ENCODE measurements at regions not wholly inside any gene's neighbourhood (a gene's known extent, or its start where the extent isn't known, plus 50 kb on each side); places are given as distances from the start of the nearest gene placed in this dataset.

DNA sequence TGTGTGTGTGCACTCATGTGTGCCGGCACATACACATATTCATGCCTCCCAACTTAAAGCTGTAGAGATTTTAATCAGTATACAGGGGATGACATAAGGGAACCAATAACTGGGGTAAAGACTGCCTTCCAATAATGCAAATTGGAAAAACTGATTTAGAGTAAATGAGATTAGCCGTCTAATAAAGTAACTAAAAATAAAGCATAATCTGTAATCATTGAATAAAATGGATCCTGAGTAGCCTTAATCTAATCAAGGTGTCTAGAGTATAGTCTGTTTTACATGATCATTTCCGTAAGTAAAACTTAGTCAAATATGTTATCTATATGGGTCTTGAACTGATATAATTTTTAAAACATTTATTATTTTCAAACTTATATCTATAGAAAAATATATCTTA is 925.8 kb downstream of the FSTL5 start:
- 61 to 84% methylated on average over 3 of the region's 3 CpGs for WGBS, 2 donors
- Histone ChIP-seq H3K4me3 (no peak overlapping the region), H3K4me1 (no peaks in the 10 kb centered on the region), H3K27ac (no peak overlapping the region), H3K36me3 (no peaks in the 10 kb centered on the region), H3K9me3 (no peaks in the 10 kb centered on the region), H3K27me3 (no peaks in the 10 kb centered on the region)
- DNase-seq = no peak
- intact Hi-C loops (cut with DNase I) = no loop called here
- TF ChIP-seq, protein P1, sequence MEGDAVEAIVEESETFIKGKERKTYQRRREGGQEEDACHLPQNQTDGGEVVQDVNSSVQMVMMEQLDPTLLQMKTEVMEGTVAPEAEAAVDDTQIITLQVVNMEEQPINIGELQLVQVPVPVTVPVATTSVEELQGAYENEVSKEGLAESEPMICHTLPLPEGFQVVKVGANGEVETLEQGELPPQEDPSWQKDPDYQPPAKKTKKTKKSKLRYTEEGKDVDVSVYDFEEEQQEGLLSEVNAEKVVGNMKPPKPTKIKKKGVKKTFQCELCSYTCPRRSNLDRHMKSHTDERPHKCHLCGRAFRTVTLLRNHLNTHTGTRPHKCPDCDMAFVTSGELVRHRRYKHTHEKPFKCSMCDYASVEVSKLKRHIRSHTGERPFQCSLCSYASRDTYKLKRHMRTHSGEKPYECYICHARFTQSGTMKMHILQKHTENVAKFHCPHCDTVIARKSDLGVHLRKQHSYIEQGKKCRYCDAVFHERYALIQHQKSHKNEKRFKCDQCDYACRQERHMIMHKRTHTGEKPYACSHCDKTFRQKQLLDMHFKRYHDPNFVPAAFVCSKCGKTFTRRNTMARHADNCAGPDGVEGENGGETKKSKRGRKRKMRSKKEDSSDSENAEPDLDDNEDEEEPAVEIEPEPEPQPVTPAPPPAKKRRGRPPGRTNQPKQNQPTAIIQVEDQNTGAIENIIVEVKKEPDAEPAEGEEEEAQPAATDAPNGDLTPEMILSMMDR (IDR thresholded peaks at IDR 0.05) = no peak
- no peak for ATAC-seq

DNA sequence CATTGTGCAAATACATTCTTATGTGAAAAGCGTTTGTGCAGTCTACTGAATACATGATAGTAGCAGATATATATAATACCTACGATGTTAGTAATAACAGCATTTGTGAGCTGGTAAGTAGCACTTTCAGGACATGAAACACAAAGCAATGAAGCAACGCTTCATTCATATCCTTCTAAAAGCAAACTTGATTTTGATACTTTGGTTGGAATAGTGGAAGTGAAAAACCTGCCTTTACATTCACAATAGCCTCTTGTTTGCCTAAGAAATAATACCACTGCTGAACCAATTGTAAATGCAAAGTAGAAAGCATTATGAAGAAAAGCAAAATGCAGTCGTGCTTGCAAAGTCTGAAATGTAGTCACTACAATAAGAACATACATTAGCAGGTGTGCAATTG is 926.3 kb downstream of the FSTL5 start:
- DNase-seq (no peak), ATAC-seq (no peak)
- WGBS, 2 donors = 67 to 68% methylated on average over 4 of the region's 4 CpGs
- intact Hi-C loops (cut with DNase I) = no loop called here
- Histone ChIP-seq H3K27me3 (no peaks in the 10 kb centered on the region), H3K9me3 (no peaks in the 10 kb centered on the region), H3K27ac (no peak overlapping the region), H3K36me3 (no peaks in the 10 kb centered on the region), H3K4me3 (no peak overlapping the region), H3K4me1 (no peaks in the 10 kb centered on the region)
- TF ChIP-seq, protein P1 (IDR thresholded peaks at IDR 0.05) = no peak

DNA sequence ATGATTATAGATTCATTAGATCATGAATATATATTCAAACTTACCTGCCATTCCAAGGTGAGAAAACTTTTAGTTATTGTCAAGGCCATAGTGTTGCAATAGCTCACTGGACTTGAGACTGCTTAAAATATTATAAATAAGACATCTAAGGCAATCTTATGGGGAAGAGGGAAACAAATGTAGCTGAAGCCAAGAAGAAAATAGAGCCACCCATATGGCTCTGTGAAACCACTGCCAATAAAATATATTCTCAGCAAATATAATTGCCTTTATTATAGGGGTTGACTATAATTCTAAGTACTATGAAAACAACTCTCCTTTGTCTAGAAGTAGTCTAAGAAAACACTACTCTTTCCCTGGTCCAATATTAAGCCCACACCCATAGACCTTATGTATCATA is 938.5 kb downstream of the FSTL5 start:
- no peak for DNase-seq
- TF ChIP-seq, protein P1 (IDR thresholded peaks at IDR 0.05) = no peak
- H3K4me3 ChIP-seq = no peak overlapping the region
- H3K27me3 ChIP-seq = no peaks in the 10 kb centered on the region
- intact Hi-C loops (cut with DNase I) = no loop called here
- ATAC-seq = no peak
- H3K36me3 ChIP-seq = no peaks in the 10 kb centered on the region
- H3K27ac ChIP-seq = no peak overlapping the region
- H3K4me1 ChIP-seq = no peaks in the 10 kb centered on the region
- peaks cover 0 to 18% (median 3%) of the 10 kb centered on the region in 11 donors for H3K9me3 ChIP-seq

DNA sequence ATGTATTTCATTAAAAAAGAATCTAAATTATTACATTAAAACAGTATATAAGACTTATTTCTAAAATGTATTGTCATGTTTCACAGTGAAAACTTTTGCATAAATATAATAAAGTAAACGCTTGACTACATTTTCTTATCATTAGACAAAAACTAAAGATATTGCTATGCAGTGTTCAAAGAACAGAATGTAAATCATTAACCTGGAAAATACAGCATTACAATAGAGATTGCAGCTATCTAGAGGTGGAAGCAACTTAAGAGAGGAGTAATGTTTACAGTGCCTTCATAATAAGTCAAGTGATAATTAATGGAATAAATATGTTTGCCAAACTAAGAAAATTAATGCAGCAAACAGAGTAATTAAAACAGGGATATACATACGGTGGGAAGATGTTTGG is 940.9 kb downstream of the FSTL5 start:
- Histone ChIP-seq H3K4me3 (no peak overlapping the region), H3K27me3 (no peaks in the 10 kb centered on the region), H3K4me1 (no peaks in the 10 kb centered on the region), H3K36me3 (no peaks in the 10 kb centered on the region), H3K27ac (no peak overlapping the region), H3K9me3 (peaks cover 0 to 28% (median 0%) of the 10 kb centered on the region in 11 donors)
- TF ChIP-seq, protein P1 (IDR thresholded peaks at IDR 0.05) = no peak
- DNase-seq (no peak), ATAC-seq (no peak)
- WGBS, 2 donors = 82 to 91% methylated on average over 2 of the region's 2 CpGs
- intact Hi-C loops (cut with DNase I) = no loop called here

DNA sequence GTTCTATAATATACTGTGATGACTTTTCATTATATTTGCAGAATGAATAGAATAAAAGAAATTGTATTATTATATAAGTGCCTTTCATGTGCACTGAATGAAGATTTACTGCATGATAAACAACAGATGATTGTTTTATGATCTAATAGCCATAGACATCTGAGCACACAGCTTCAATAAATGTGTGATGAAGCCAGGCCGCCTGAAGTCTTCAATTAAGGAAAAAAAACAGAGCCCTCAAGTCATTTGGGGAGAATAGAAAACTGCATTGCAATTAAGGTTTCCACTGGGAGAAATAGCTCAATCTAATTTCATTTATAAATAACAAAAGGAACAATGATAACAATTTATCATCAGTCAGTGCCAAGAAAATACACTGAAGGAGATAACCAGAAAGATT is 955.2 kb downstream of the FSTL5 start:
- intact Hi-C loops (cut with DNase I) = no loop called here
- no peaks in the 10 kb centered on the region for H3K36me3 ChIP-seq
- H3K27ac ChIP-seq = no peak overlapping the region
- ATAC-seq (no peak), DNase-seq (no peak)
- no peaks in the 10 kb centered on the region for H3K27me3 ChIP-seq
- TF ChIP-seq, protein P1 (IDR thresholded peaks at IDR 0.05) = no peak
- 68 to 71% methylated on average over 1 of the region's 1 CpG for WGBS, 2 donors
- no peaks in the 10 kb centered on the region for H3K4me1 ChIP-seq
- peaks cover 0 to 44% (median 7%) of the 10 kb centered on the region in 11 donors for H3K9me3 ChIP-seq
- H3K4me3 ChIP-seq = no peak overlapping the region
